Endothelial cell (in vitro differentiated cells): ENCODE measurements at regions not wholly inside any gene's neighbourhood (a gene's known extent, or its start where the extent isn't known, plus 50 kb on each side); places are given as distances from the start of the nearest gene placed in this dataset.

Experiments used
- DNase-seq: peaks from one replicate; pipeline ENCODE4 v3.0.0; 2021; ENCODE audit warnings: low spot score
- H3K27ac Mint-ChIP-seq: one replicate; pipeline ENCODE4 v1.8.0; 2021; ENCODE audit warnings: mixed read lengths, inconsistent platforms; ENCODE audit not compliant: unreplicated experiment
- H3K27me3 Mint-ChIP-seq: one replicate; pipeline ENCODE4 v1.8.0; 2021; ENCODE audit warnings: mild to moderate bottlenecking, moderate library complexity, mixed read lengths, inconsistent platforms; ENCODE audit not compliant: unreplicated experiment
- H3K36me3 Mint-ChIP-seq: one replicate; pipeline ENCODE4 v1.8.0; 2021; ENCODE audit warnings: mild to moderate bottlenecking, low read depth, mixed read lengths, inconsistent platforms; ENCODE audit not compliant: unreplicated experiment
- H3K4me1 Mint-ChIP-seq: one replicate; pipeline ENCODE4 v1.8.0; 2021; ENCODE audit warnings: mild to moderate bottlenecking, mixed read lengths, inconsistent platforms; ENCODE audit not compliant: unreplicated experiment
- H3K4me3 Mint-ChIP-seq: one replicate; pipeline ENCODE4 v1.8.0; 2021; ENCODE audit warnings: mild to moderate bottlenecking, mixed read lengths, inconsistent platforms; ENCODE audit not compliant: unreplicated experiment
- H3K9me3 Mint-ChIP-seq: one replicate; pipeline ENCODE4 v1.8.0; 2021; ENCODE audit warnings: mixed read lengths, inconsistent platforms; ENCODE audit not compliant: unreplicated experiment
- TF ChIP-seq, protein P1 (sequence below): fragments of 200-600 bp; sonication (generic); IDR thresholded peaks from one replicate; pipeline ENCODE4 v1.5.0; 2021; ENCODE audit warnings: antibody characterized with exemption; ENCODE audit not compliant: unreplicated experiment

DNA sequence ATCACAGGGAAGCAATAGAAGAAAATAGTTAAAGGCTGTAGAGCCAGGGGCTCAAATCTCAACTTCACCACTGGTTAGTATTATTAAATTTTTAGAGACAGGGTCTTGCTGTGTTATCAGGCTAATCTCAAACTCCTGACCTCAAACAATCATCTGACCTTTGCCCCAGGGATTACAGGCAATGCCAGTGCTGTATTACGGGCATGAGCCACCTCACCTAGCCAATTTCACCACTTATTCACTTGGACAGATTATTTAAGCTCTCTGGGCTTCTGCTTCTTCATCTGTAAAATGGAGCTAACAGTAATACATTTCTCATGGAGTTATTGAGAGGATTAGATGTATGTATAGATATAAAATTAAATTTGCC, 155.9 kb upstream of the KLF4 start:
- DNase-seq: no peak
- H3K9me3 Mint-ChIP-seq: no peaks in the 10 kb centered on the region
- TF ChIP-seq, protein P1, sequence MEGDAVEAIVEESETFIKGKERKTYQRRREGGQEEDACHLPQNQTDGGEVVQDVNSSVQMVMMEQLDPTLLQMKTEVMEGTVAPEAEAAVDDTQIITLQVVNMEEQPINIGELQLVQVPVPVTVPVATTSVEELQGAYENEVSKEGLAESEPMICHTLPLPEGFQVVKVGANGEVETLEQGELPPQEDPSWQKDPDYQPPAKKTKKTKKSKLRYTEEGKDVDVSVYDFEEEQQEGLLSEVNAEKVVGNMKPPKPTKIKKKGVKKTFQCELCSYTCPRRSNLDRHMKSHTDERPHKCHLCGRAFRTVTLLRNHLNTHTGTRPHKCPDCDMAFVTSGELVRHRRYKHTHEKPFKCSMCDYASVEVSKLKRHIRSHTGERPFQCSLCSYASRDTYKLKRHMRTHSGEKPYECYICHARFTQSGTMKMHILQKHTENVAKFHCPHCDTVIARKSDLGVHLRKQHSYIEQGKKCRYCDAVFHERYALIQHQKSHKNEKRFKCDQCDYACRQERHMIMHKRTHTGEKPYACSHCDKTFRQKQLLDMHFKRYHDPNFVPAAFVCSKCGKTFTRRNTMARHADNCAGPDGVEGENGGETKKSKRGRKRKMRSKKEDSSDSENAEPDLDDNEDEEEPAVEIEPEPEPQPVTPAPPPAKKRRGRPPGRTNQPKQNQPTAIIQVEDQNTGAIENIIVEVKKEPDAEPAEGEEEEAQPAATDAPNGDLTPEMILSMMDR: no peak
- H3K36me3 Mint-ChIP-seq: peaks cover 3% of the 10 kb centered on the region
- H3K4me3 Mint-ChIP-seq: no peak overlapping the region
- H3K4me1 Mint-ChIP-seq: peaks cover 14% of the 10 kb centered on the region
- H3K27me3 Mint-ChIP-seq: peaks cover 2% of the 10 kb centered on the region
- no peak overlapping the region for H3K27ac Mint-ChIP-seq

DNA sequence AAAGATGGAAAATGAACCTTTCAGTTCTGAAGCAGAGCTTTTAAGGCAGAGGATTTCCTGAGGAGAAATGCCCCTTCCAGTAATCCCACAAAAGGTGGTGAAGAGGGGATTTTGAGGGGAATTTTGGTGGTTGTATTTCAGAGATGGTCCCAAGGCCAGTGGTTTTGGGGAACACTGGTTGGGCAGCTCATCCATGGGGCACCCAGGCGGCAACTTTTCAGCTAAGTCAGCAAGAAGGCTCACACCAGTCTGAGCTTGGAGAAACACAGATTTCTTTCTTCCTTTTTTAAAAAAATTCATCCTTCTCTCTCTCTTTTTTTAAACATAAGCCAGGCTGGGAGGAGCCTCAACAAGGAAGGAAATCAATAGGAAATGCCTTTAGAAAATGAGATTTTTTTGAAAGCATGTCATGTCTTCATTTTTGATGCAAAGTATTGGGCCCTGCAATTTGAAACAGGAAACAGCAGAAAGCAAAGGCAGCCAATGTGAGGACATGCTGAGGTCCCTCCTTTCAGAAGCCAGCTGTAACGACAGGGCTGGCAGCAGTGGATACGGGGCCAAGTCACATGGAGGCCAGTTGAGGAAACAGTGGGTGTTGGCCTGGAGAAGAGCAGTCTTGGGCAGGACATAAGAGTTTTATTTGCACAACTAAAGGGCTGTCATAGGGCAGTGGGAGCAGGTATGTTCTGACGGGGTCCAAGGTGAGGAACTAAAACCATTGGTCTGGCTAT, 155.3 kb upstream of the KLF4 start:
- H3K36me3 Mint-ChIP-seq: peaks cover 1% of the 10 kb centered on the region
- no peaks in the 10 kb centered on the region for H3K9me3 Mint-ChIP-seq
- H3K4me1 Mint-ChIP-seq: peaks cover 16% of the 10 kb centered on the region
- H3K27me3 Mint-ChIP-seq: peaks cover 2% of the 10 kb centered on the region
- no peak overlapping the region for H3K4me3 Mint-ChIP-seq
- H3K27ac Mint-ChIP-seq: peak overlapping the region; percentile 48
- DNase-seq: no peak
- TF ChIP-seq, protein P1: no peak

DNA sequence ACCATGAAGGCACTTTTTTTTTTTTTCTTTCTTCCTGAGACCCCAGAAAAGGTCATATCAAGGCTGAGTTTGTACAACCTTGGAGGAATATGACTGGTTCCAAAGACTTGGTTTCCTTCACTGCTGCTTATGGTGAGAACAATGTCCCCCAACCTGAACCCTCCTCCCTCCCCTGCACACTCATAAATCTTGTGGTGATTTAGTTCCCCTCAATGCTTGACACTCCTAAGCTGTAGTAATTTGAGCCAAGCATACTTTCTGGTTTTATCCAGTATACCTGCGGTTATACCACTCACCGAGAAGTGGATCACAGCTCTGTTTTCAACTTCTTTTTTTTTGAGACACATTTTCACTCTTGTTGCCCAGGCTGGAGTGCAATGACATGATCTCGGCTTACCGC, 149.9 kb upstream of the KLF4 start:
- Mint-ChIP-seq H3K4me3 (no peak overlapping the region), H3K27ac (peak overlapping the region; percentile 95), H3K27me3 (peaks cover 6% of the 10 kb centered on the region), H3K36me3 (no peaks in the 10 kb centered on the region), H3K4me1 (peaks cover 36% of the 10 kb centered on the region), H3K9me3 (no peaks in the 10 kb centered on the region)
- no peak for DNase-seq
- TF ChIP-seq, protein P1: no peak

DNA sequence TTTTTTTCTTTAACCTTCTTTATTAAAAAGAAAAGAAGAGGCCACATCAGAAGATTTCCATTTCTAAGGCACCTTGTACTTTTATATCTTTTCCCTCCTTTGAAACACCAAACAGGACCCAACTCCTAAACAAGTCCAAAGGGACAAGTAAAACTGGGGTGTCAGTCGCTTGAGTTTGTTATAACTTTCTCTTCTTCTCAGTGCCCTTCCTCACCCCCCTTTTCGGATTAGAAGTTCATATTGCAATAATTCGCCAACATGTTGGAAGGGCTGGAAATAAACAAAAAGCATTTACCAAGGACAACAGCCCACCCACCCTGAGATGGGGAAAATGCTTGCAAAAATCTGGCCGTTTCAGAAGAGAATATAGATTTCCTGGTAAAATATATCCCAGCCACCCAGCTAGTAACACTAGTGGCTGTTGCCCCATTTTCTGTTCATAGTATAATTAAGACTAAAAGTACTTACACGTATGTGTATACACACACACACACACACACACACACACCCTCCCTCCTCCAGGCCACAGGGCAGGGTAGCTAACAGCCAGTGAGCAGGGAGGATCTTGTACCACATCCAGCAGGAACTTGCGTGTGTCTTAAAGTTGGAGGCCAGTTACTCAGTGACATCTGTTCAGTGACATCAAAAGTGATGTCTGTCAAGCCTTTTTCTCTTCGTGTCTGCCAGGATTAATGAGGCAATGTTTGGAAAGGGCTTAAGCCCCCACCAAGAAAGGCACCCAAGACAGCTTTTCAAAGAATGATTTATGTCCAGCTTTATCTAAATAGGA, 149.1 kb upstream of the KLF4 start:
- Mint-ChIP-seq H3K4me3 (peak overlapping the region; percentile 79), H3K27ac (peak overlapping the region; percentile 95), H3K9me3 (no peaks in the 10 kb centered on the region), H3K27me3 (peaks cover 6% of the 10 kb centered on the region), H3K36me3 (no peaks in the 10 kb centered on the region), H3K4me1 (peaks cover 37% of the 10 kb centered on the region)
- TF ChIP-seq, protein P1: no peak
- DNase-seq: no peak
